ENCODE measurements at regions not wholly inside any gene's neighbourhood (a gene's known extent, or its start where the extent isn't known, plus 50 kb on each side); places are given as distances from the start of the nearest gene placed in this dataset.

DNA sequence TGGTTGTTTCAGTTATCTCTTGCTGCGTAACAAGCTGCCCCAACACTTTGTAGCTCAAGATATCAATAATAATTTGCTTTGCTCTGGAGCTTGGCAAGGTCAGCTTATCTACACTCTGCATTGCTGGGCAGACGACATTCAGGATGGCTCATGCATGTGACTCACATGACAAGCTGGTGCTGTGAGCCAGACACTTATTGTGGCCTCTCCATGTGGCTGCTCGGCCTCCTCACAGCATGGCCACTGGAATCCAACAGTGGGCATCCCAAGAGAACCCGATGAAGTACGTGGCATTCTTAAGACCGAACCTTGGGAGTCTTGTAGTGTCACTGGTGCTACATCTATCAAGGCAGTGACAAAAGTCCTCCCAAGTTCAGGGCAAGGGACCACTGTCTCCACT lies 94.2 kb upstream of the MVB12B start:
- TF ChIP-seq EZH2 (IDR thresholded peaks at IDR 0.05; ENCODE audit: borderline replicate concordance, low read depth, low read length, poor library complexity, severe bottlenecking) = no peak
- TF ChIP-seq, protein P1, sequence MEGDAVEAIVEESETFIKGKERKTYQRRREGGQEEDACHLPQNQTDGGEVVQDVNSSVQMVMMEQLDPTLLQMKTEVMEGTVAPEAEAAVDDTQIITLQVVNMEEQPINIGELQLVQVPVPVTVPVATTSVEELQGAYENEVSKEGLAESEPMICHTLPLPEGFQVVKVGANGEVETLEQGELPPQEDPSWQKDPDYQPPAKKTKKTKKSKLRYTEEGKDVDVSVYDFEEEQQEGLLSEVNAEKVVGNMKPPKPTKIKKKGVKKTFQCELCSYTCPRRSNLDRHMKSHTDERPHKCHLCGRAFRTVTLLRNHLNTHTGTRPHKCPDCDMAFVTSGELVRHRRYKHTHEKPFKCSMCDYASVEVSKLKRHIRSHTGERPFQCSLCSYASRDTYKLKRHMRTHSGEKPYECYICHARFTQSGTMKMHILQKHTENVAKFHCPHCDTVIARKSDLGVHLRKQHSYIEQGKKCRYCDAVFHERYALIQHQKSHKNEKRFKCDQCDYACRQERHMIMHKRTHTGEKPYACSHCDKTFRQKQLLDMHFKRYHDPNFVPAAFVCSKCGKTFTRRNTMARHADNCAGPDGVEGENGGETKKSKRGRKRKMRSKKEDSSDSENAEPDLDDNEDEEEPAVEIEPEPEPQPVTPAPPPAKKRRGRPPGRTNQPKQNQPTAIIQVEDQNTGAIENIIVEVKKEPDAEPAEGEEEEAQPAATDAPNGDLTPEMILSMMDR (conservative IDR thresholded peaks at IDR 0.05; ENCODE audit: low read depth, low read length) = no peak
- ChIA-PET CTCF (interaction anchor here (0.5 kb wide), 1 partner anchor 86 kb away, joined by 4 read pairs; no protein-coding TSS in a partner anchor), POLR2A (ENCODE audit: low non-redundant PET) (no interaction called here)
- no peaks in the 10 kb centered on the region for H3K36me3 ChIP-seq (ENCODE audit: insufficient read depth, low read length, poor library complexity, severe bottlenecking)
- peaks cover 28% of the 10 kb centered on the region for H3K27me3 ChIP-seq (replicated peaks; ENCODE audit: insufficient read depth, low read depth, low read length, poor library complexity)
- BruUV-seq (replicated peaks) = no TSS peak
- no peak overlapping the region for H3K27ac ChIP-seq (ENCODE audit: low read depth, low read length, poor library complexity, severe bottlenecking)
- no peaks in the 10 kb centered on the region for H3K9me3 ChIP-seq (ENCODE audit: low read depth, low read length, poor library complexity, severe bottlenecking)
- DNase-seq (ENCODE audit: low spot score) = no peak
- no peak overlapping the region for H3K4me3 ChIP-seq (ENCODE audit: low read depth, low read length, poor library complexity, severe bottlenecking)
- no peaks in the 10 kb centered on the region for H3K4me1 ChIP-seq (ENCODE audit: insufficient read depth, low read length, poor library complexity, severe bottlenecking)
- intact Hi-C loops (cut with micrococcal nuclease; ENCODE audit: unreplicated experiment) = no loop called here

DNA sequence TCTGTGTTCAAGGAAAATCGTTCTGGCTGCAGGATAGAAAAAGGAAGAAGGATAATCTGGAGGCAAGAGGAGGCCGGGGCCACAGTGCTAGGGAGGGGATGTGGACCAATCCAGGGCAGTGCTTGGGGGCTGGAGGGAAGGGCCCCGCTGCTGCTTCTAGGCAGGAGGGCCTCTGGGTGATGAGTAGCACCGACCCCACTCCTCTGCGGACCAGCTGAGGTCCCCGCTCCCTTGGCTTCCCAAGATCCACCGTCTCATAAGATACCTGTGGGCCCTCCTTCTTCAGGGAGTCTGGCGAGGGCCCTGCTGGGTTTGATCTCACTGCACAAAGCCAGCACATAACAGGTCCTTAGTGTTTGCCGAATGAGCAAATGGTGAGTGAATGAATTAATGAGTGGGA lies 93.5 kb upstream of the MVB12B start:
- intact Hi-C loops (cut with micrococcal nuclease; ENCODE audit: unreplicated experiment) = no loop called here
- H3K27me3 ChIP-seq (replicated peaks; ENCODE audit: insufficient read depth, low read depth, low read length, poor library complexity) = peaks cover 23% of the 10 kb centered on the region
- DNase-seq (ENCODE audit: low spot score) = no peak
- H3K4me1 ChIP-seq (ENCODE audit: insufficient read depth, low read length, poor library complexity, severe bottlenecking) = no peaks in the 10 kb centered on the region
- ChIA-PET CTCF (no interaction called here), POLR2A (ENCODE audit: low non-redundant PET) (no interaction called here)
- no peak for TF ChIP-seq EZH2 (IDR thresholded peaks at IDR 0.05; ENCODE audit: borderline replicate concordance, low read depth, low read length, poor library complexity, severe bottlenecking)
- TF ChIP-seq, protein P1 (conservative IDR thresholded peaks at IDR 0.05; ENCODE audit: low read depth, low read length) = no peak
- H3K9me3 ChIP-seq (ENCODE audit: low read depth, low read length, poor library complexity, severe bottlenecking) = no peaks in the 10 kb centered on the region
- no peaks in the 10 kb centered on the region for H3K36me3 ChIP-seq (ENCODE audit: insufficient read depth, low read length, poor library complexity, severe bottlenecking)
- no TSS peak for BruUV-seq (replicated peaks)
- H3K27ac ChIP-seq (ENCODE audit: low read depth, low read length, poor library complexity, severe bottlenecking) = no peak overlapping the region
- H3K4me3 ChIP-seq (ENCODE audit: low read depth, low read length, poor library complexity, severe bottlenecking) = no peak overlapping the region

DNA sequence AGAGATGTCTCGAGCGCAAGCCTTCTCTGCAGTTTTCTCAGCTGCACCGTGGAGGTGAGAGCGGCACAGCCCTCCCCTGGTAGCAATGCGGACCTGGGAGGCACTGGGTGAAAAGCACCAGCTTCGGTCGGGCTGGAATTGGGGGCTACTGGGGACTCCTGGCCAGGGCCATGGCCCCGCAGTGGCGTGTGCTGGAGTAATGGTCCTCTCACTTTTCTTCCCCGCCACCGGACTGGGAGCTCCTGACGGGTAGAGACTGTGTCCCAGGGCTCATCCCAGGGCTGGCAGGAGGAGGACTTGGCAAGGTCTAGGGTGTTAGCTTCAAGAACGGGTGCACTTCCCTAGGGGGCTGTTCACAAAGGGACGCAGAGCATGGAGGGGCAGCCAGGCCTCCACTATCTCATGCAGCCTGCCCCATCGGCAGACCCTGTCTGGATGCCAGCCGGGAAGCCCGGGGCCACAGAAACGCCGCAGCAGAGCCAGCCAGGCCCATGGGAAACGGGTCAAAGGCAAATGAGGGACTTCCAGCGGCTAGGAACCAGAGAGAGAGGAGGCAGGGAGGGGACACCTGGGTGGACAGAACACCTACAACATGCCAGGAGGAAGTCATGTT lies 92.6 kb upstream of the MVB12B start:
- H3K9me3 ChIP-seq (ENCODE audit: low read depth, low read length, poor library complexity, severe bottlenecking) = no peaks in the 10 kb centered on the region
- TF ChIP-seq, protein P1 (conservative IDR thresholded peaks at IDR 0.05; ENCODE audit: low read depth, low read length) = no peak
- TF ChIP-seq EZH2 (IDR thresholded peaks at IDR 0.05; ENCODE audit: borderline replicate concordance, low read depth, low read length, poor library complexity, severe bottlenecking) = no peak
- BruUV-seq (replicated peaks) = no TSS peak
- H3K36me3 ChIP-seq (ENCODE audit: insufficient read depth, low read length, poor library complexity, severe bottlenecking) = no peaks in the 10 kb centered on the region
- H3K27me3 ChIP-seq (replicated peaks; ENCODE audit: insufficient read depth, low read depth, low read length, poor library complexity) = peaks cover 17% of the 10 kb centered on the region
- ChIA-PET POLR2A (ENCODE audit: low non-redundant PET) (no interaction called here), CTCF (no interaction called here)
- H3K27ac ChIP-seq (ENCODE audit: low read depth, low read length, poor library complexity, severe bottlenecking) = no peak overlapping the region
- no peaks in the 10 kb centered on the region for H3K4me1 ChIP-seq (ENCODE audit: insufficient read depth, low read length, poor library complexity, severe bottlenecking)
- intact Hi-C loops (cut with micrococcal nuclease; ENCODE audit: unreplicated experiment) = no loop called here
- no peak overlapping the region for H3K4me3 ChIP-seq (ENCODE audit: low read depth, low read length, poor library complexity, severe bottlenecking)
- no peak for DNase-seq (ENCODE audit: low spot score)
